HCT116 (cell line): ENCODE measurements at regions not wholly inside any gene's neighbourhood (a gene's known extent, or its start where the extent isn't known, plus 50 kb on each side); places are given as distances from the start of the nearest gene placed in this dataset.

ENCODE experiments used
- CTCF ChIP-seq, 3 experiments: fragments of 200-600 bp in 1 of 3; sonication (generic) in 1 of 3; IDR thresholded peaks in 2 of 3; conservative IDR thresholded peaks in 1 of 3; 2 replicates each; pipeline ENCODE4 v1.5.1; 2012 to 2017; ENCODE audit warnings: low read depth in 2 of 3, low read length in 2 of 3, antibody characterized with exemption in 1 of 3, borderline replicate concordance in 1 of 3, control low read depth in 1 of 3, mild to moderate bottlenecking in 1 of 3, mixed read lengths in 1 of 3, mixed run types in 1 of 3, moderate library complexity in 1 of 3; ENCODE audit not compliant: insufficient read depth in 1 of 3
- POLR2A ChIP-seq: IDR thresholded peaks from 2 replicates; pipeline ENCODE4 v1.7.0; 2011; ENCODE audit warnings: borderline replicate concordance; ENCODE audit not compliant: insufficient read depth, insufficient read length; ENCODE audit errors: extremely low read depth
- POLR2AphosphoS5 ChIP-seq: IDR thresholded peaks from 2 replicates; pipeline ENCODE4 v1.6.1; 2011; ENCODE audit warnings: mild to moderate bottlenecking, low read depth, low read length, moderate library complexity
- TF ChIP-seq, protein P1 (sequence below): IDR thresholded peaks from 2 replicates; pipeline ENCODE4 v1.6.1; 2012; ENCODE audit warnings: low read depth

DNA sequence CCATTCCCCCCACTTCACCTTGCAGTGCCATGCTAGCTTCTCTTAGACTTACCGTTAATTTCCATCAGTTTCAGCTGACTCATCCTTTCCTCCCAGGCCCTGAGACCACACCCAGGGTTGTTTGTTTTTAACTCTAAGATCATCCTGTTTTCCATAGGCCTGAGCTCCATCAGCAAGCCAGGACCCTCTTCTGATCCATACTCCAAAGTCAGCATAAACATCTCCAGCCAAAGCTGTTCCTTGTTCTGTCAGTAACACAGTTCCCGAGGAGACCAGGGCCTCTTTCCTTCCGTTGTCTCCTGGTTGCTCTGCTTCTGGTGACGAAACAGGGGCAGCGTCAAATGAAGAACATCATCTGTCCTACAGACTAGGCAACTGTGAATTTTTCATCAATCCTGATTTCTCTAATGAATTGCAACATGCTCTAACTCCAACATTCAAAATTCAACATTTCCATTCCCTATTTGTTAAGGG, 83.8 kb upstream of the HNF1B start:
- TF ChIP-seq, protein P1, sequence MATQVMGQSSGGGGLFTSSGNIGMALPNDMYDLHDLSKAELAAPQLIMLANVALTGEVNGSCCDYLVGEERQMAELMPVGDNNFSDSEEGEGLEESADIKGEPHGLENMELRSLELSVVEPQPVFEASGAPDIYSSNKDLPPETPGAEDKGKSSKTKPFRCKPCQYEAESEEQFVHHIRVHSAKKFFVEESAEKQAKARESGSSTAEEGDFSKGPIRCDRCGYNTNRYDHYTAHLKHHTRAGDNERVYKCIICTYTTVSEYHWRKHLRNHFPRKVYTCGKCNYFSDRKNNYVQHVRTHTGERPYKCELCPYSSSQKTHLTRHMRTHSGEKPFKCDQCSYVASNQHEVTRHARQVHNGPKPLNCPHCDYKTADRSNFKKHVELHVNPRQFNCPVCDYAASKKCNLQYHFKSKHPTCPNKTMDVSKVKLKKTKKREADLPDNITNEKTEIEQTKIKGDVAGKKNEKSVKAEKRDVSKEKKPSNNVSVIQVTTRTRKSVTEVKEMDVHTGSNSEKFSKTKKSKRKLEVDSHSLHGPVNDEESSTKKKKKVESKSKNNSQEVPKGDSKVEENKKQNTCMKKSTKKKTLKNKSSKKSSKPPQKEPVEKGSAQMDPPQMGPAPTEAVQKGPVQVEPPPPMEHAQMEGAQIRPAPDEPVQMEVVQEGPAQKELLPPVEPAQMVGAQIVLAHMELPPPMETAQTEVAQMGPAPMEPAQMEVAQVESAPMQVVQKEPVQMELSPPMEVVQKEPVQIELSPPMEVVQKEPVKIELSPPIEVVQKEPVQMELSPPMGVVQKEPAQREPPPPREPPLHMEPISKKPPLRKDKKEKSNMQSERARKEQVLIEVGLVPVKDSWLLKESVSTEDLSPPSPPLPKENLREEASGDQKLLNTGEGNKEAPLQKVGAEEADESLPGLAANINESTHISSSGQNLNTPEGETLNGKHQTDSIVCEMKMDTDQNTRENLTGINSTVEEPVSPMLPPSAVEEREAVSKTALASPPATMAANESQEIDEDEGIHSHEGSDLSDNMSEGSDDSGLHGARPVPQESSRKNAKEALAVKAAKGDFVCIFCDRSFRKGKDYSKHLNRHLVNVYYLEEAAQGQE = no peak
- TF ChIP-seq CTCF (IDR thresholded peaks at IDR 0.05 in 2 of 3, conservative IDR thresholded peaks at IDR 0.05 in 1 of 3; ENCODE audit: borderline replicate concordance in 1 of 3, insufficient read depth in 1 of 3, low read depth in 2 of 3, low read length in 2 of 3) (no peak), POLR2A (no peak), POLR2AphosphoS5 (no peak)
